H9 (cell line): ENCODE measurements at regions not wholly inside any gene's neighbourhood (a gene's known extent, or its start where the extent isn't known, plus 50 kb on each side); places are given as distances from the start of the nearest gene placed in this dataset.
"Not testable (repeated sequence)": the region's sequence is repeated elsewhere in the genome, so short reads cannot be mapped to it uniquely, and the experiment has no call there.

Experiments used
- DNase-seq: peaks from one replicate; pipeline ENCODE4 v3.0.0-alpha.2; 2017
- H2AFZ ChIP-seq: one replicate; pipeline ENCODE4 v1.6.1; 2013; ENCODE audit warnings: mild to moderate bottlenecking, low read length, control low read depth, moderate library complexity
- H2AK5ac ChIP-seq: 2 replicates; pipeline ENCODE4 v1.6.1; 2013; ENCODE audit warnings: low read length, control low read depth, mixed read lengths; ENCODE audit not compliant: insufficient read length
- H2BK120ac ChIP-seq: one replicate; pipeline ENCODE4 v1.6.1; 2013; ENCODE audit warnings: low read depth, mild to moderate bottlenecking, low read length, control low read depth, inconsistent platforms; ENCODE audit not compliant: poor library complexity, severe bottlenecking
- H2BK12ac ChIP-seq: 2 replicates; pipeline ENCODE4 v1.6.1; 2013; ENCODE audit warnings: low read length, control low read depth, mixed read lengths, low read depth; ENCODE audit not compliant: insufficient read length
- H2BK15ac ChIP-seq: 2 replicates; pipeline ENCODE4 v1.6.1; 2013; ENCODE audit warnings: low read depth, low read length, control low read depth
- H2BK20ac ChIP-seq: one replicate; pipeline ENCODE4 v1.6.1; 2013; ENCODE audit warnings: low read depth, mild to moderate bottlenecking, low read length, control low read depth, inconsistent platforms; ENCODE audit not compliant: poor library complexity, severe bottlenecking
- H2BK5ac ChIP-seq: 2 replicates; pipeline ENCODE4 v1.6.1; 2013; ENCODE audit warnings: low read length, control low read depth, mixed read lengths; ENCODE audit not compliant: insufficient read length
- H3K14ac ChIP-seq: 2 replicates; pipeline ENCODE4 v1.6.1; 2013; ENCODE audit warnings: low read length, control low read depth; ENCODE audit not compliant: insufficient read depth
- H3K18ac ChIP-seq: 2 replicates; pipeline ENCODE4 v1.6.1; 2013; ENCODE audit warnings: low read depth, mild to moderate bottlenecking, mixed read lengths, low read length, control low read depth; ENCODE audit not compliant: insufficient read length
- H3K23ac ChIP-seq: 2 replicates; pipeline ENCODE4 v1.6.1; 2013; ENCODE audit warnings: low read length, control low read depth, mixed read lengths, low read depth; ENCODE audit not compliant: insufficient read length
- H3K23me2 ChIP-seq: 2 replicates; pipeline ENCODE4 v1.6.1; 2013; ENCODE audit warnings: low read depth, mild to moderate bottlenecking, mixed read lengths, low read length, control low read depth; ENCODE audit not compliant: insufficient read length, poor library complexity, severe bottlenecking
- H3K27ac ChIP-seq: 2 replicates; pipeline ENCODE4 v1.5.1; 2013; ENCODE audit warnings: low read length, control low read depth, mixed read lengths, low read depth; ENCODE audit not compliant: insufficient read length
- H3K27me3 ChIP-seq: 2 replicates; pipeline ENCODE4 v1.6.1; 2013; ENCODE audit warnings: low read length, control low read depth, inconsistent platforms; ENCODE audit not compliant: insufficient read depth
- H3K4ac ChIP-seq: 2 replicates; pipeline ENCODE4 v1.6.1; 2013; ENCODE audit warnings: low read depth, mild to moderate bottlenecking, control low read depth, inconsistent platforms, low read length, moderate library complexity
- H3K4me1 ChIP-seq: 2 replicates; pipeline ENCODE4 v1.6.1; 2013; ENCODE audit warnings: low read length, control low read depth, inconsistent platforms; ENCODE audit not compliant: insufficient read depth
- H3K4me2 ChIP-seq: 2 replicates; pipeline ENCODE4 v1.6.1; 2013; ENCODE audit warnings: low read length, control low read depth, mixed read lengths; ENCODE audit not compliant: insufficient read length, insufficient read depth
- H3K56ac ChIP-seq: 2 replicates; pipeline ENCODE4 v1.6.1; 2013; ENCODE audit warnings: low read depth, mild to moderate bottlenecking, mixed read lengths, low read length, control low read depth; ENCODE audit not compliant: insufficient read length
- H3K79me1 ChIP-seq: 2 replicates; pipeline ENCODE4 v1.6.1; 2013; ENCODE audit warnings: low read depth, mild to moderate bottlenecking, moderate library complexity, low read length, control low read depth, inconsistent platforms; ENCODE audit not compliant: insufficient read depth, poor library complexity, severe bottlenecking
- H3K79me2 ChIP-seq: 2 replicates; pipeline ENCODE4 v1.6.1; 2013; ENCODE audit warnings: low read length, control low read depth, inconsistent platforms; ENCODE audit not compliant: insufficient read depth
- H3K9ac ChIP-seq: 2 replicates; pipeline ENCODE4 v1.6.1; 2013; ENCODE audit warnings: low read length, control low read depth, mixed read lengths; ENCODE audit not compliant: insufficient read length; ENCODE audit errors: extremely low read depth
- H3K9me3 ChIP-seq: one replicate; pipeline ENCODE4 v1.6.1; 2013; ENCODE audit warnings: low read depth, low read length, inconsistent platforms; ENCODE audit not compliant: control insufficient read depth
- H3T11ph ChIP-seq: one replicate; pipeline ENCODE4 v1.6.1; 2013; ENCODE audit warnings: mild to moderate bottlenecking, low read length, control low read depth, inconsistent platforms
- H4K20me1 ChIP-seq: one replicate; pipeline ENCODE4 v1.6.1; 2013; ENCODE audit not compliant: control insufficient read depth, insufficient read length, insufficient read depth
- H4K5ac ChIP-seq: 2 replicates; pipeline ENCODE4 v1.6.1; 2013; ENCODE audit warnings: low read depth, mild to moderate bottlenecking, mixed read lengths, low read length, control low read depth; ENCODE audit not compliant: insufficient read length
- H4K8ac ChIP-seq: replicated peaks from 2 replicates; pipeline ENCODE4 v1.6.1; 2013; ENCODE audit warnings: low read length, control low read depth, mixed read lengths, low read depth; ENCODE audit not compliant: insufficient read length
- H4K91ac ChIP-seq: 2 replicates; pipeline ENCODE4 v1.6.1; 2013; ENCODE audit warnings: low read depth, mild to moderate bottlenecking, moderate library complexity, mixed read lengths, low read length, control low read depth; ENCODE audit not compliant: insufficient read length
- H3K27ac Mint-ChIP-seq, 3 experiments: 2 replicates in 2 of 3; 3 replicates in 1 of 3; pipeline ENCODE4 v1.8.0; 2020 to 2021; ENCODE audit warnings: mixed read lengths in 3 of 3, mild to moderate bottlenecking in 1 of 3, moderate library complexity in 1 of 3
- H3K27me3 Mint-ChIP-seq: 2 replicates; pipeline ENCODE4 v1.8.0; 2021; ENCODE audit warnings: low read depth, mild to moderate bottlenecking, moderate library complexity, mixed read lengths
- H3K36me3 Mint-ChIP-seq, 3 experiments: 2 replicates in 2 of 3; 3 replicates in 1 of 3; pipeline ENCODE4 v1.8.0; 2020 to 2021; ENCODE audit warnings: low read depth in 3 of 3, mixed read lengths in 3 of 3; ENCODE audit not compliant: insufficient read depth in 1 of 3
- H3K4me1 Mint-ChIP-seq, 2 experiments: 2 replicates each; pipeline ENCODE4 v1.8.0; 2020; ENCODE audit warnings: mixed read lengths in 2 of 2
- H3K4me3 Mint-ChIP-seq, 2 experiments: 2 replicates in 1 of 2; 3 replicates in 1 of 2; pipeline ENCODE4 v1.8.0; 2020 to 2021; ENCODE audit warnings: mild to moderate bottlenecking in 2 of 2, mixed read lengths in 2 of 2, moderate library complexity in 1 of 2
- H3K9me3 Mint-ChIP-seq, 2 experiments: 2 replicates in 1 of 2; 3 replicates in 1 of 2; pipeline ENCODE4 v1.8.0; 2020; ENCODE audit warnings: mild to moderate bottlenecking in 2 of 2, mixed read lengths in 2 of 2, moderate library complexity in 1 of 2
- WGBS: extraction: QIAGEN DNeasy Blood & Tissue Kit; methylation state at CpG from one replicate; pipeline ENCODE4 v1.1.7; 2013; ENCODE audit warnings: missing lambda C conversion rate, low lambda C conversion rate, mixed read lengths; ENCODE audit not compliant: insufficient read length; ENCODE audit errors: extremely low coverage; 5-methylcytosine and 5-hydroxymethylcytosine counted together
- TF ChIP-seq, protein P1 (sequence below): fragments of 200-600 bp; sonication (generic); conservative IDR thresholded peaks from 3 replicates; pipeline ENCODE4 v1.8.0; 2021; ENCODE audit warnings: antibody characterized with exemption, mild to moderate bottlenecking

DNA sequence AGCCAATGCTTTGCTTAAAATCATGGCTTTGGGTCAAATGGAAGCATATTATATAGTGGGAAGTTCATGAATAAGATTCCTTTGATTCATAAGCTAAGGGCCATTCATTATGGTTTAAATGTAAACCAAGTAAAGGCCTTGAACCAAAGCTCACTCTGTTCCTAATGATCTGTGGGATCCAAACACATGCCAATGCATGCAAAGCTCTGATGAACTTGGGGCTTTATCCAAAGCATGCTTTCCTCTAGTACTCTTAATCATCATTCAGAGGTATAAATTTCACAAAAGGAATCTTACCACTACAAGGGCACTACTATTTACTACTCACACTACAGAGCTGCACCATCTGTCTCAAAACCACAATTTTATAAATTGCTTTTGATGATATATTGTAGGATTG lies 102.8 kb upstream of the RBMS1 start:
- DNase-seq, result no peak
- Histone ChIP-seq H3K79me2 (no peaks in the 10 kb centered on the region), H3K79me1 (no peaks in the 10 kb centered on the region), H3K23me2 (no peaks in the 10 kb centered on the region), H3K9ac (no peak overlapping the region), H3T11ph (no peak overlapping the region), H2BK20ac (no peak overlapping the region), H4K20me1 (no peaks in the 10 kb centered on the region), H4K91ac (no peak overlapping the region), H2BK15ac (no peak overlapping the region), H2BK5ac (no peak overlapping the region), H2BK120ac (no peak overlapping the region), H3K18ac (no peak overlapping the region), H3K4me1 (no peaks in the 10 kb centered on the region), H2AK5ac (no peak overlapping the region), H3K4ac (no peak overlapping the region), H3K4me2 (no peak overlapping the region), H3K9me3 (no peaks in the 10 kb centered on the region), H3K27ac (no peak overlapping the region), H3K14ac (no peak overlapping the region), H3K27me3 (no peaks in the 10 kb centered on the region), H3K23ac (no peak overlapping the region), H2AFZ (no peak overlapping the region), H3K56ac (no peak overlapping the region), H2BK12ac (no peak overlapping the region), H4K5ac (no peak overlapping the region), H4K8ac (no peak overlapping the region)
- H3K27ac Mint-ChIP-seq, result no peak overlapping the region
- H3K9me3 Mint-ChIP-seq, result peaks cover 6 to 7% of the 10 kb centered on the region in 2 experiments; a peak in 4 of 5 replicates
- TF ChIP-seq, protein P1, sequence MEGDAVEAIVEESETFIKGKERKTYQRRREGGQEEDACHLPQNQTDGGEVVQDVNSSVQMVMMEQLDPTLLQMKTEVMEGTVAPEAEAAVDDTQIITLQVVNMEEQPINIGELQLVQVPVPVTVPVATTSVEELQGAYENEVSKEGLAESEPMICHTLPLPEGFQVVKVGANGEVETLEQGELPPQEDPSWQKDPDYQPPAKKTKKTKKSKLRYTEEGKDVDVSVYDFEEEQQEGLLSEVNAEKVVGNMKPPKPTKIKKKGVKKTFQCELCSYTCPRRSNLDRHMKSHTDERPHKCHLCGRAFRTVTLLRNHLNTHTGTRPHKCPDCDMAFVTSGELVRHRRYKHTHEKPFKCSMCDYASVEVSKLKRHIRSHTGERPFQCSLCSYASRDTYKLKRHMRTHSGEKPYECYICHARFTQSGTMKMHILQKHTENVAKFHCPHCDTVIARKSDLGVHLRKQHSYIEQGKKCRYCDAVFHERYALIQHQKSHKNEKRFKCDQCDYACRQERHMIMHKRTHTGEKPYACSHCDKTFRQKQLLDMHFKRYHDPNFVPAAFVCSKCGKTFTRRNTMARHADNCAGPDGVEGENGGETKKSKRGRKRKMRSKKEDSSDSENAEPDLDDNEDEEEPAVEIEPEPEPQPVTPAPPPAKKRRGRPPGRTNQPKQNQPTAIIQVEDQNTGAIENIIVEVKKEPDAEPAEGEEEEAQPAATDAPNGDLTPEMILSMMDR, result no peak
- peaks cover 0 to 14% (median 1%) of the 10 kb centered on the region in 3 experiments; a peak in 3 of 7 replicates for H3K36me3 Mint-ChIP-seq
- no peak overlapping the region for H3K4me3 Mint-ChIP-seq
- no peaks in the 10 kb centered on the region; a peak in 1 of 4 replicates for H3K4me1 Mint-ChIP-seq
- no peaks in the 10 kb centered on the region for H3K27me3 Mint-ChIP-seq

DNA sequence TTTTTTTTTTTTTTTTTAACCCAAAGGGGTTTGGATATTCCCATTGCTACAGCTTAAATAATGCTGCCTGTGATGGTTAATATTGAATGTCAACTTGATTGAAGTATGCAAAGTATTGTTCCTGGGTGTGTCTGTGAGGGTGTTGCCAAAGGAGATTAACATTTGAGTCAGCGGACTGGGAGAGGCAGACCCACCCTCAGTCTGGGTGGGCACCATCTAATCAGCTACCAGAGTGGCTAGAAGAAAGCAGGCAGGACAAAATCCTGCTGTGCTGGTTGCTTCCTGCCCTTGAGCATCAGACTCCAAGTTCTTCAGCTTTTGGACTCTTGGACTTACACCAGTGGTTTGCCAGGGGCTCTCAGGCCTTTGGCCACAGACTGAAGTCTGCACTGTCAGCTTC lies 106.8 kb upstream of the RBMS1 start:
- not testable (repeated sequence) for H2BK12ac ChIP-seq, H3K4me1 ChIP-seq

More for the DNA sequence above, 106.8 kb upstream of the RBMS1 start:
- not testable (repeated sequence) for H3K23me2 ChIP-seq, H2BK120ac ChIP-seq, H3K4me3 Mint-ChIP-seq, H3K27me3 ChIP-seq, H3K56ac ChIP-seq, H2BK5ac ChIP-seq, H3K4me1 Mint-ChIP-seq, H3K27ac Mint-ChIP-seq, H4K8ac ChIP-seq, H3K36me3 Mint-ChIP-seq, H3K18ac ChIP-seq, H3T11ph ChIP-seq, H3K9me3 ChIP-seq, H3K79me2 ChIP-seq, DNase-seq, H3K27ac ChIP-seq, H3K27me3 Mint-ChIP-seq, H2AK5ac ChIP-seq, H3K23ac ChIP-seq, H3K14ac ChIP-seq, H3K4ac ChIP-seq, H2BK15ac ChIP-seq, H4K5ac ChIP-seq, H4K91ac ChIP-seq, H3K9ac ChIP-seq, H2AFZ ChIP-seq, H3K79me1 ChIP-seq, H3K9me3 Mint-ChIP-seq, H2BK20ac ChIP-seq, H3K4me2 ChIP-seq, H4K20me1 ChIP-seq
- no CpG with 5 or more reads among the region's 1 CpG for WGBS
